HG03558 (cell line): ENCODE measurements at regions not wholly inside any gene's neighbourhood (a gene's known extent, or its start where the extent isn't known, plus 50 kb on each side); places are given as distances from the start of the nearest gene placed in this dataset.

Source experiments
- ATAC-seq: cut with Tn5 transposase; IDR thresholded peaks from one replicate; pipeline ENCODE4 v1.9.1; 2021; ENCODE audit warnings: moderate number of reproducible peaks; ENCODE audit not compliant: unreplicated experiment; ENCODE audit errors: extremely low read depth

DNA sequence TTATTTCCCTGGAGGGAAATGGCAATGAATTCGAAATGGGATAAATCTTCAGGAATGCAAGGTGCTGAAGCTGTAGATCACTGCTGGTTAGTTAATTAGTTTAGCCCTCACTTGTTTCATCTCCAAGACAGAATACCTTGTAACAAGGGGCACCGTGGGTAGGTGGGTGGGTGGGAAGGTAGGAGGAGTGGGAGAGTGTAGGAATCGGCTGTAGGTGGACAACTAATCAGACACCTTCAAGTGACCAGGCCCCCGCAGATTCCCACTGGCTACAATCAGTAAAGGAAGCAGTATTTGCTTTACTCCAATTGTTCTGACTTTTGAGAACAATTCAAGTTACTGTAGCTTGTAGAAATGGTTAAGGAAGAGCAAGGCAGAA is 293.7 kb downstream of the TLE1 start:
- no peak for ATAC-seq

DNA sequence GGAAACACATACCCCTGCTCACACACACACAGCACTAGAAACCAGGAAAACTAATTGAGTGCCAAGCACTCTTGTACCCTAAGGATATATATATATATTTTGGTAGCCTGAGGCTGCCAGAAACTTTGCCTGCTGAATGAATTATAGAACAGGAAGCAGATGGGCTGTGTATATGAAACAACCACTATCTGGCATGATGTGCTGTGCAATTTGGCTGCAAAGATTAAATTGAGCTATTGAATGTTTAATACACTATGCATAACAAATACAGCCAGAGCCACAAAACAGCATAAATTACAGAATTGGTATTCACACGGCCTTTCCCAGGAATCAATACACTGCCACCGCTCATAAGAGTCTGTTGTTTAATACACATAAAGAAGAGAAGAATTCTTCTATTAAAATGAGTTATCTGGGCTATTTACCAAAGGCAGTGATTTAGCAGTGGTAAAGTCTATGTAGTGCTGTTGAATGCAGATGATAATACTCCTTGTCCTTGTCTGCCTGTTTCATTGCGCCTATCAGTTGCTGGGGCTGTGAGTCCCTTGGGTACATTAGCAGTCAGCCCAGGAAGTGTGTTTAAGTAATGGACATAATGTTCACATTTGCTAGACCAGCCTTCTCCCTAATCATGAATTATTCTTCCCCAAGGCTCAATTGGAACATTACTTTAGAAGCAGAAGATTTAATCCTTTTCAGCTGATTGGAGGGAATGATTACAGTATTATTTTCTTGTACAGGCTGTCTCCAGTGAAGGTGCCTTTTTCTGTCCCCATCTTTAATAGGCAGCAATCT is 294.3 kb downstream of the TLE1 start:
- no peak for ATAC-seq

DNA sequence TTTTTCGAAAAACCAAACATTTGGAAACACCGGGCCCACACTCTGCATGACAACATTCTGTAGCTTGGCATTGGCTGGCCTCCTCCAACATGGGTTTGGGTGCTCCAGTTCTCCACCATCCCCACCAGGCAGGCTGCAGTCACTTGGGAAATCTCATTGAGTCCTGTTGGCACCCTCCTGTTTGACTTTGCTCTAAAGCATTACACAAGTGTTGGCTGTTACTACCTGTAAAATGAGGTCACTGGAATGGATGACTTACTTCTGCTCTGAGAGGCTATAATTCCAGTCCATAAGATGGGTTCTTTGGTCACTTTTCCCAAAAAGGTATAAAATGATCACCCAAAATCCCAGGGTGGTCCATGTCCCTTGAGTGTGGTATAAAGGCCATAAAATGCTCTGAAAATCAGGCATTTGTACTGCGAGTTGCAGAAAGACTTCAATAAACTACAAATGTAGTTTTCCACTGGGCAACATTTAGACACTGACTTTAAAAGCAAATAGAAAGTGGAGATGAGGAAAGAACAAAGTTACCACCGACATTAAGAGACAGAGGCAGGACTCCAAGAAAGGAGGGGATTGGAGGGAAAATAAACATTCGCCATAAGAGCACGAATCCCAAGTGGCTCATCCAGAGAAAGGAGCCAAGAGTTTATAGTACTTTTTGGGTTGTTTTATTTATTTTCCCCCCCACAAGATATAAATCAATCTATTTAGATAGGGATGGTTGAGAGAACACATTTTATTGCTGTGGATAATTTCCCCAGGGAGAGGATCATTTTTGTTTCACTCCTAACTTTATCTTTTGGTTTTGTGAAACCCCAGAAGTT is 295.1 kb downstream of the TLE1 start:
- no peak for ATAC-seq

DNA sequence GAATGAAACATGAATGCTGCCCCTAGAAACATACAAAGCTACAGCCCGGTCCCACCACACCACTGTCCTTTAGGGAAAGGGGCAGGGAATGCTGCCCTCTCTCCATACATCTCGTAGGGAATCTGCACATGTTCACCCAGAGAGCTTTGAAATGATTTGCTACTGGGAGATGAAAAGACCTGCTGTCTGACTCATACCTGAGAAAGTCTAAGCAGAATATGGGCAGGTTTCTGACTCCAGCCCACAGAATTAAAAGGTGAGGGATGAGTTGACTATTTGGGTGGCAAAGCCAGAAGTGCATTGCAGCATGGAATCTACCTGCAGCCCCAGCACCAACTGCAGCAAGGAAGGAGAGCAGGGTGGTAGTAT is 297.9 kb downstream of the TLE1 start:
- ATAC-seq, result no peak

GRCh38 chr9:81390792-81391456 is 298.4 kb downstream of the TLE1 start:
- no peak for ATAC-seq

DNA sequence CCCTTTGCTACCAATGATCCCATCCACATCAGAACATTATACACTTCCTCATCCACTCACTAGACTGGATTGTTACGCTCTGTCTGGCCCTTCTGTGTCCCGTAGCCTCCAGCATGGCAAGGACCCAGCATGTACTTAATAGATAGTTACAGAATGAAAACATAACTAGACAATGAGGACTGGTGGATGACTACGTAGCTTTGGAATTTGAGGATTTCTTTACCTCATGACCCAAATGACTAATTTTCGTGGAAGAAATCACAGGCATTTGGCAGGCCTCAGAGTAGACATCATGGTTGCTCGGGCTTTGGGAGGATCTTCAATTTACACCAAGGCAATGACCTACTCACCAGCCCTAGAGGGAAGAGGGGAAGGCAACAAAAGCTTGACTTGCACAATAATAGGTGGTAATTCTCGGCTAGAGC is 299.8 kb downstream of the TLE1 start:
- ATAC-seq, result no peak

- ATAC-seq, result no peak
Observed at GRCh38 chr9:81388831-81389230, 300.5 kb downstream of the TLE1 start.

DNA sequence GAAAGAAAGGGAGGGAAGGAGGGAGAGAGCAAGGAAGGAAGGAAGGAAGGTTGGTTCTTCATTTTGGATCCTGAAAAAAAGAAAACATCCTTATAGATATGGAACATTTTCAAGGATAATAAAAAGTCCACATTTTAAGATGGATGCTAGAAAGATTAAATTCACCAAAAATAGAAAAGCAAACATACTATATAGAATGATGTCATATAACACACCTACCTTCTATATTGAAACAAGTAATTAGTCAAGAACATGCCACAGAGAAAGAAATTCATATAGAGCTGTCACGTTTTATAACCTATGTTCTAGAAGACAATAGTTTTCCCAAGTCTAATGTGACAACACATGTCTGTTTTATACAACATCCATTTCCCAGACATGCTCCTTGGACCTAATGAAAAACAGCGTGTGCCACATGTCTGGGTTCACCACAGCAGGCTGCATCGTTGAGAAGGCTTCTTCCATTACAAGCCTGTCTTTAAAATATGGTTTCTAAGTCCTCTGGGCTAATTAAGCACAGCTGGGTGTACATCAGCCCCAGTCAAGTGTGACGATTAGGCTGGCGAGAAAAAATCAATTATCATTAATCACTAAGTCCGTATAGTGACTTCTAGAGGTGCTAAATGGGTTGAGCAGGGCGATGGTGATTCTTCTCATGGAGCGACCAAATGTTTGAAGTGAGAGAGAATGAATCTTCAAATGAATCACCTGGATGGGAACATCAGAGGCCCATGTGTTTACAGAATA is 301.8 kb downstream of the TLE1 start:
- ATAC-seq, result no peak

- ATAC-seq, result no peak
Observed at GRCh38 chr9:81384911-81385310, 304.4 kb downstream of the TLE1 start.

GRCh38 chr9:81382281-81382680 is 307.1 kb downstream of the TLE1 start:
- no peak for ATAC-seq

- no peak for ATAC-seq
Observed at GRCh38 chr9:81381694-81382093, 307.7 kb downstream of the TLE1 start.

- no peak for ATAC-seq
Observed at GRCh38 chr9:81380504-81381359, 308.6 kb downstream of the TLE1 start.

DNA sequence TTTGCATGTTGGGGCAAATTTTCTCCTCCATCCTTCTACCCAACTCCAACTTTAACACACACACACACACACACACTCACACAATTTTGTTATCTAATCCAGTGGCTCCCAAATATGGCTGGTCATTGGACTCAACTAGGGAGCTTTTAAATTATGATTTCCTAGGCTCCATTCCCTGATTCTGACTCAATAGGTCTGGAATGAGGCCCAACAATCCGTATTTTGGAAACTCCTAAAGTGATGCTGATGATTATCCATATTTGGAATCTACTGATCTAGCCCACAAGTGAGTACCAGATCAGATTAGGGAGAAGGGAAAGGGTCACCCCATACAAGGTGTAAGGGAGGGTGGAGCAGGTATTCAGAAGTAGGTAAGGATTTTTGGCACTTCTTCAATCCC is 309.7 kb downstream of the TLE1 start:
- no peak for ATAC-seq

DNA sequence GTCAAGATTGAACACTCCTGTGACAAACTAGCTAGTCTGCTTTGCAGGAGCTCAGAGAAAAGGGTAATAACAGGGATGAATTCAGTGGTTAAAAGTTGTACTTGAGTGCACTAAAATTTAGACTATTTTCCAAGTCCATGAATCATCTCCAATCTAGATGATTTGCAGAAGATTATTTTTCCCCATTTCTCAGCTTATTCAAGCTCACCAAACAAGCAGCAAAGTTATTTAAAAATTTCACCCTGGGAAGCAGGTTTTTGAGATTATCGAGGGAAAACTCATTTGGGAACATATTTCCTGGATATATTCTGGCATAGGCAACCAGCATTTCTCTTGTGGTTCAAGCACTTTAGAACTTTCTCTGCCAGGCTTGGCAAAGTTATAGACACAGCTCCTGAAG is 311.4 kb downstream of the TLE1 start:
- no peak for ATAC-seq

DNA sequence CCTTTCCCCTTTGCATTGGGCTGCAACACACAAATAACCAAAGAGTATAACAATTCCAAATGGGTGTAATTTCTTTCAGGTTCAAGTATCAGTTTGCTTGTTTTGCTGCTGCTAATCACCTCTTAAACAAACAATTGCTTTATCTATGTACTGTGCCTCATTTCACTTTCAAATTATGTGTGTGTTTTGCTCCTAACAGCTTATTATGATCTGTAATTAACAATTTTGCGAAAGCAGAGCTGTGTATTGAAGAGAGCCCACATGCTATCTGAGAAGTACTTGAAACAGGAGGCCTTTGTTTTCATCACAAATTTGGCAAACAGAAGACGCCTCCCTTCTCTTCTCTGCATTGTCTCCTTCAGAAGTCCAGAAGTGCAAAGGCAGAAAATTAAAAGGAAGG is 312.0 kb downstream of the TLE1 start:
- ATAC-seq, result no peak

DNA sequence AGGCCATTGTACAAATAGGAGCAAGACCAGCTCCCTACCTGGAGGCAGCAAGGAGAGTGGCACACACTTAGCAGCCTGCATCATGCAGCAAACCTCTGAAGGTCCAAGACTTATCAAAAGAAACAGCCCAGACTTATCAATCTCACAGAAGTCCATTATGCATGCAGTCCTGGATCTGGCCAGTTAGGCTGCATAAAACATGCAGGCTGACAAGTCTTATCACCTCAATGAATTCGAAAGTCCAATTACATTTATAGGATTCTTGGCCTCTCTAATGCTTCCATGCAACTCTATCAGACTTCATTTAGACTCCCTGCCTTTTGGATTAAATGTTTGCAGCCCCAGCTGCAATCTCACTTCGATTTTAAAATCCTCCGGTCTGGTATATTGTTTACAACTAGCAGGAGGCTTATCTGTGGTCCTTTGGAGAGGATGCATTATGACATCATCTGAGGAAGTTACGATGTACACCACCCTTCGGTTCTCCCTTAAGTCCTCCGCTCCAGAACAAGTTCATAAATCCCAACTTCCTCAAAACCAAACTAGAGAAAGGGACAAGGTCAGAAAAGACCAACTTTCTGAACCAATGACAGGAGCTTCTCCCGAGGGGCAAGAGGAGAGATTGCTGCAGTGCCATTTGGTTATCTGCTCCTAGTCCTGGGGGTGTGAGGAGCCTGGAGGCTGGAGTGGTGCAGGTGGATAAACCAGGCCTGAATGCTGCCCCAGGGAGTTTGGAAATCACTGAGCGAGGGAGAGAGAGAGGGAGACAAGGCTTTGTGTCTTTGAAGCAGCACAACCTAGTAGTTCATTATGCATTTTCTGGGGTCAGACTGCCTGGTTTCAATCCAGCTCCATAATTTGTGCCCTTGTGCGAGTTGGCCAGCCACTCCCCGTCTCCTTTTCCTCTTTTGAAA is 313.9 kb downstream of the TLE1 start:
- no peak for ATAC-seq

GRCh38 chr9:81374459-81375186 is 314.7 kb downstream of the TLE1 start:
- ATAC-seq, result no peak

- no peak for ATAC-seq
Observed at GRCh38 chr9:81373294-81373693, 316.1 kb downstream of the TLE1 start.
